ENCODE measurements at regions not wholly inside any gene's neighbourhood (a gene's known extent, or its start where the extent isn't known, plus 50 kb on each side); places are given as distances from the start of the nearest gene placed in this dataset.

GRCh38 chr11:116413301-116414242, 359.2 kb downstream of the BUD13 start:
- no peak for DNase-seq (ENCODE audit: low spot score)

GRCh38 chr11:116412118-116412889, 360.5 kb downstream of the BUD13 start:
- DNase-seq (ENCODE audit: low spot score) = no peak

GRCh38 chr11:116409238-116409637, 363.5 kb downstream of the BUD13 start:
- DNase-seq (ENCODE audit: low spot score) = no peak

GRCh38 chr11:116406042-116406441, 366.7 kb downstream of the BUD13 start:
- DNase-seq (ENCODE audit: low spot score) = no peak

- DNase-seq (ENCODE audit: low spot score) = no peak
These were observed 368.4 kb downstream of the BUD13 start for GRCh38 chr11:116404462-116404798.

- DNase-seq (ENCODE audit: low spot score) = no peak
These were observed 368.9 kb downstream of the BUD13 start for GRCh38 chr11:116403794-116404461.

- no peak for DNase-seq (ENCODE audit: low spot score)
These were observed 372.7 kb downstream of the BUD13 start for GRCh38 chr11:116400081-116400480.

GRCh38 chr11:116397602-116398084, 375.1 kb downstream of the BUD13 start:
- no peak for DNase-seq (ENCODE audit: low spot score)

- no peak for DNase-seq (ENCODE audit: low spot score)
These were observed 376.5 kb downstream of the BUD13 start for GRCh38 chr11:116396331-116396730.

- DNase-seq (ENCODE audit: low spot score) = no peak
These were observed 378.8 kb downstream of the BUD13 start for GRCh38 chr11:116394022-116394421.

GRCh38 chr11:116390963-116391362, 381.8 kb downstream of the BUD13 start:
- DNase-seq (ENCODE audit: low spot score) = no peak

GRCh38 chr11:116388146-116388545, 384.6 kb downstream of the BUD13 start:
- no peak for DNase-seq (ENCODE audit: low spot score)

GRCh38 chr11:116387641-116388040, 385.1 kb downstream of the BUD13 start:
- DNase-seq (ENCODE audit: low spot score) = no peak

GRCh38 chr11:116386118-116386699, 386.6 kb downstream of the BUD13 start:
- no peak for DNase-seq (ENCODE audit: low spot score)

- DNase-seq (ENCODE audit: low spot score) = no peak
These were observed 387.9 kb downstream of the BUD13 start for GRCh38 chr11:116384876-116385275.

GRCh38 chr11:116384407-116384806, 388.4 kb downstream of the BUD13 start:
- DNase-seq (ENCODE audit: low spot score) = no peak

GRCh38 chr11:116379185-116379828, 393.5 kb downstream of the BUD13 start:
- peak; percentile 32 for DNase-seq (ENCODE audit: low spot score)

- DNase-seq (ENCODE audit: low spot score) = no peak
These were observed 396.2 kb downstream of the BUD13 start for GRCh38 chr11:116376547-116376946.

- no peak for DNase-seq (ENCODE audit: low spot score)
These were observed 396.7 kb downstream of the BUD13 start for GRCh38 chr11:116376054-116376453.

- DNase-seq (ENCODE audit: low spot score) = no peak
These were observed 397.6 kb downstream of the BUD13 start for GRCh38 chr11:116375221-116375620.

GRCh38 chr11:116374085-116374484, 398.7 kb downstream of the BUD13 start:
- no peak for DNase-seq (ENCODE audit: low spot score)
